GM21786 (cell line): ENCODE measurements at regions not wholly inside any gene's neighbourhood (a gene's known extent, or its start where the extent isn't known, plus 50 kb on each side); places are given as distances from the start of the nearest gene placed in this dataset.

Source experiments
- ATAC-seq: cut with Tn5 transposase; IDR thresholded peaks from one replicate; pipeline ENCODE4 v1.9.1; 2021; ENCODE audit not compliant: unreplicated experiment

DNA sequence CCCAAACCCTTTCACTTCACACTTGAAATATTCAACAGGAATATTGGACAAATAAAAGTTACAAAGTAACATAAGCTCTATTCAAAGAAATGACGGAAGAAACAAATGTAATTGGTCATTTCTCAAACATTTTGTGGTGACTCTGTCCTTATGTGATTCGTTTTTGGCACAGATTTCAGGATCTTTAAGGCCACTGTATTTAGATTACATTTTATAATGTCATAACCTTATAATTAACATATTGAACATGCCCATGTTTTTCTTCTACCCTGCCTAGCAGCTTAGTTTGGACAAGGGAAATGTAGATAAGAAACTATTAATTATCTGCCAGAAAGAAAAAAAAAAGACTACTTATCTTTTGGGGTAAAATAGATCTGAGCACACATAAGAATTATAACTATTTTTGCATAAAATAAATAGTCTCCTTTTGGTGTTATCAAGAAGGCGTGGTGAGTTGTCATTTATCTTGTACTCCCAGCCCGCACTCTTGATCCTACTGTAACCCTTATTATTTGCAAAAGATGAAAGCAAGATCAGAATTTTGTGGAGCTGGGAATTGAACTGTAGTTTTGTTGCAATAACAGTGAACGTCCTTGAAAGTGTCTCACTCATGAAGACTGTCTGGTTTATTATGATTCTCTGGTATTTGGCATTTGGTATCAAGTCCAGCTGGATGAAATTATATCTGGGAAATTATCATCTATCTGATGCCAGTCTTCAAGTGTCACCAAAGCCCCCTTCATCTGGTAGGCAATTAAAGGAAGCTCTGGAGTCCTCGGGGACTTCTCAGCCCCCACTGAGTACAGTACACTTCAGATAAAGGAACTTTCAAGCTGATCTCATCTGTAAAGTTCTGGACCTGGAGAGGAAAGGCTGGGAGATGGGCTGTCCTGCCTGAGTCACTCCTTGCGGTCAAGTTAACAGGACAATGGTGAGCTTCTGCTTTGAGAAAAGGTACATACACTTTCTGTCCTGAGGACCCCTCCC, 175.7 kb upstream of the INHBA start:
- ATAC-seq = no peak

DNA sequence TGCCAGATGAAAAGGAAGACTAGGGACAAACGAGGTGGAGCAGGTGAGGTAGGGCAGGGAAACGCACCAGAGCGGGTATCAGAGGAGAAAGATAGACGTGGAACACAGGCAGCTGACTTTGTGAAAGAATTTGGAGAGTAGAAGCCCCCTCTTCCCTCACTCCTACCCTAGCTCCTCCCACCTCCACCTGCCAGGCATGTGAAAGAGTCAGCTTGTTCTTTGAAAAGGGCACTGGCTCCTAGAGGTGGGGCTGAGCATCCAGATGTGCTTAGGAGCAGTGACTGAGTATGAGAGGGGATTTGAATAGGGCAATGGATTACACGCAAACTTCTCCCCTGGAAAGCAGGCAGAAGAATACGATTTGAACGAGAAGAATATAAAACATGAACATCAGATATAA, 174.2 kb upstream of the INHBA start:
- ATAC-seq = no peak

GRCh38 chr7:41875513-41875912, 172.6 kb upstream of the INHBA start:
- no peak for ATAC-seq

DNA sequence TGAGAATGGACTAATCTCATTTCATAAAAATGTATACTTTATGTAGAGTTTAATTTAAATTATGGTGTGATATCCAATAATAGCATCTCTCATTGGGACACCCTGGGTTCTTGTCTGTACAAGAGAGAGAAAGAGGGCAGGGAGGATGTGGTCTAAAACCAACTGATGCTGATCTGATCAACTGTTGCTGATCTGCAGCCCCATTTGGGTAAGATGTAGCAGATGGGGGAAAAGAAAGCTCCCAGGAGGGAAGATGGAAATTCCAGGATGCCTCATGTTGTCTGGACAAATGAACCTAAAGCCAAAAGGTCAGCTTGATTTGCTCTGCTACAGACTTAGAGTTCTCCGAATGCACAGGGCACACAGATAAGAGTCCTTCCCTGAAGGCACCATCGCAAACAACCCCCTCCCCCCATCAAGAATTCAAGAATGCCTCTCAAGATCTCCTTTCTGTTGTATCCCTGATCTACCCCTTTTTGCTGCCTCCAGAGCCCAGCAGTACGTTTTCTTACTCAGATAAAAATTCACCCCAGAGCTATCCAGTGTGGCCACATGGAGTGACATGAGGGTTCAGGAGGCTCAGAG, 171.4 kb upstream of the INHBA start:
- ATAC-seq = no peak

DNA sequence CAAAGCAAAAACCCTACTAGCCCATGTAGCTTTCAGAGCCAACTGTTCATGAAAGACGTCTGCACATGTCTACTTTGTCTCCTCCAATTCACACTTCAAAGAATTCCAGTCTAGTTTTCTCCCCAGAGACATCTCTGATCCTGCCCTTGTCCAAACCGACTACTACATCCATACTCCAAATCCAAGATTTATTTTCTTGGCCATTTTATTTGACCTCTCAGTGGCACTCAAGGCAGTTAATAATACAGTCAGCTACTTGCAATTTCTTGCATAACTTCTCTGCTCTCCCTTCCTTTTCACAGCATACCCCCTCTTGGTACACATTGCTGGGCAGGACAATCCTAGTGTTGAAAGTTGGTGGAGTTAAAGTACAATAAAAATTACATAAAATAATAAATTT, 170.9 kb upstream of the INHBA start:
- no peak for ATAC-seq

DNA sequence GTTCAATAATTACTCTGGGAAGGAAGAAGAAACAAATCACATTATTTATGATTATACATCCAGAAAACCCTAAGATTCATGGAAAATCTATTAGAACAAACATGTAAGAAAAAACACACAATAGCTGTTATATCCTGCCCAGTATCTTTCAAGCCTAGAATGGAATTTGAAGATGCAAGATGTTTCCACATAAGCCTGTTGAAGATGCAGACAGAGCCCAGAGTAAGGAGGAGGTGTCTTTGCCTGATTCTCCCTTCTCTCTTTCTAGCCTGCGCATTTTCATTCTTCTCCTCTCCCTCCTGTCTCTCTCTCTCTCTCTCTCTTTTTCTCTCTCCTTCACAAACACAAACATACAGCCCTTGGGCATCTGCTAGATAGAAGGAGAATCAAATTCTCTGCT, 170.1 kb upstream of the INHBA start:
- no peak for ATAC-seq

GRCh38 chr7:41870461-41871138, 167.7 kb upstream of the INHBA start:
- peak; percentile 63 for ATAC-seq

- peak; percentile 34 for ATAC-seq
These were observed 167.1 kb upstream of the INHBA start for GRCh38 chr7:41869997-41870396.

- no peak for ATAC-seq
These were observed 166.7 kb upstream of the INHBA start for GRCh38 chr7:41869596-41869995.

DNA sequence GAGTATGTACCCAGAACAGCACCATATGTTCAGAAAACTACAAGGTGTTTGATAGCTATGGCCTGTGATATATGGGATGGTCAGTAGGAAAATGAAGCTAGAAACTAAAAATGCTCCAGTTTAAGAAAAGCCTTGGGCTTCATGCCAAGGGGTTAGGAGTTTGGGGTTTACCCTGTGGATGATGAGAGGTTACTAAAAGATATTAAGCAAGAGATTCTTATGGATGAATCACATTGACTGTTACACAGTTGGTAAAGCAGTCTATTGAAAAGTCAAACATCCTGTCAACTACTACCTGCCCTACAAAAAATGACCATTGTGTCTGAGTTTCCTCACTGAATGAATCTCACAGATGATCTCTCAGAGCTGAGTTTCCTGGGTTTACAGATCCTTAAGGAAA, 166.2 kb upstream of the INHBA start:
- no peak for ATAC-seq

GRCh38 chr7:41867639-41868280, 164.9 kb upstream of the INHBA start:
- no peak for ATAC-seq

GRCh38 chr7:41862261-41862660, 159.4 kb upstream of the INHBA start:
- ATAC-seq = no peak

- no peak for ATAC-seq
These were observed 158.8 kb upstream of the INHBA start for GRCh38 chr7:41861642-41862041.

DNA sequence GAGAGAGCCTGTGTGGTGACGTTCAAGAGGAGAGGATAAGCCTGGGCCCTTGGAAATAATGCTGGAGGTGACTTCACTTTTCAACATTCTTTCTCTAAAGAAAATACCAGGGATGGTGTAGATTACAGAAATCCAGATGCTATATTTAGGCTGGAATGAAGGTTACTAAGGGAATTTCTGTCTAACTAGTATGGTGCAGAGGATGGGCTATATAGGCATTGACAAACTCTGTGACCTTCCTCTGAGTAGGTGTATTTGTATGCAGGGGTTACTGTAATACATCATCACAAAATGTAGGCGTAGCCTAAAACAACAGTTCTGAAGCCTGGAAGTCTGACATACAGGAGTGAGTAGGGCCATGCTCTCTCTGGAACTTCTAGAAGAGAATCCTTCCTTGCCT, 155.3 kb upstream of the INHBA start:
- ATAC-seq = no peak

- no peak for ATAC-seq
These were observed 152.9 kb upstream of the INHBA start for GRCh38 chr7:41855798-41856197.

DNA sequence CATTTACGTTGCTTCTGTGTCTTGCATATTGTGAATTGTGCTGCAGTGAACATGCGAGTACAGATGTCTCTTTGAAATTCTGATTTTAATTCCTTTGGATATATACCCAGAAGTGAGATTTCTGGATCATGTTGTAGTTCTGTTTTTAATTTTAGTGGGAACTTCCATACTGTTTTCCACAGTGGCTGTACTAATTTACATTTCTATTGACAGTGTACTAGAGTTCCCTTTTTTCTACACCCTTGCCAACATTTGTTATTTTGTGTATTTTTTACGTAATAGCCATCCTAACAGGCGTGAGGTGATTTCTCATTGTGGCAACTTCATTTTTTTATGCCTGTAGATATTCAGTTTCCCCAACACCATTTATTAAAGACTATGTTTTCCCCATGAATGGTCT, 144.7 kb upstream of the INHBA start:
- ATAC-seq = no peak

GRCh38 chr7:41847151-41847550, 144.3 kb upstream of the INHBA start:
- no peak for ATAC-seq

DNA sequence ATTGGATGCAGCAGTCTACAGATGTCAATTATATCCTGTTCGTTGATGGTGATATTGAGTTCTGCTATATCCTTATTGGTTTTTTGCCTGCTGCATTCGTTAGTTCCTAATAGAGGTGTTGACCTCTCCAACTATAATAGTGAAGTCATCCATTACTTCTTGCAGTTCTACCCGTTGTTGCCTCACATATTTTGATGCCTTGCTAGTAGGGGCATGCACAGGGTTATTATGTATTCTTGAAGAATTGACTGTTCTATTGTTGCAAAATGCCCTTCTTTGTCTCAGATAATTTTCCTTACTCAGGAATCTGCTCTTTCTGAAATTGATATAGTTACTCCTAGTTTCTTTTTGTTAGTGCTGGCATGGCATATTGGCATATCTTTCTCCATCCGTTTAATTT, 140.1 kb upstream of the INHBA start:
- no peak for ATAC-seq

- ATAC-seq = no peak
These were observed 135.0 kb upstream of the INHBA start for GRCh38 chr7:41837916-41838315.

- no peak for ATAC-seq
These were observed 133.2 kb upstream of the INHBA start for GRCh38 chr7:41835976-41836530.
